ENCODE measurements at regions not wholly inside any gene's neighbourhood (a gene's known extent, or its start where the extent isn't known, plus 50 kb on each side); places are given as distances from the start of the nearest gene placed in this dataset.
"Not testable (repeated sequence)": the region's sequence is repeated elsewhere in the genome, so short reads cannot be mapped to it uniquely, and the experiment has no call there.

DNA sequence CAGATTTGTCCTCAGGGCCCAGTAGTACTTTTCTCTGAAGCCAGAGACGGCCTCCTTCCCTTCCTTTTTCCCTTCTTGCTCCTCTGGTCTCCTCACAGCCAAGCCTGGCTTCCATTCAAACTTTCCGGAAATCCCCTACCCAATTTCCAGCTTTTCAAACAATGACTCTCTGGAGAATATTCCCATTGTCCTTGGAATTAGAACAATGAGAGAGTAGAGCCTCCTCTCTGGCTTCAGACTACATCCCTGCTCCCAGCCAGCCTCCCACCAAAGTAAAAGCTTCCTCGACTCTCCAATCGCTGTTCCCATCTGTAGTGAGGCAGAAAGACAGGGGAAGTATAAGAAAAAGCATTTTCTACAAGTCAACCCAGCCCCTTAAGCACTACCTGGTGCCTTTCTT lies 77.7 kb upstream of the SOX13 start:
- Histone ChIP-seq H3K4me3 (IDR thresholded peaks at IDR 0.05; ENCODE audit: insufficient read depth, low read depth, low read length) (no peak overlapping the region), H3K27ac (no peak overlapping the region), H2AFZ (ENCODE audit: low read depth) (no peak overlapping the region), H4K20me1 (ENCODE audit: insufficient read depth) (no peaks in the 10 kb centered on the region), H3K79me2 (ENCODE audit: insufficient read depth, low read depth) (no peaks in the 10 kb centered on the region), H3K4me2 (no peak overlapping the region), H3K27me3 (ENCODE audit: insufficient read depth, low read depth) (no peaks in the 10 kb centered on the region), H3K4me1 (ENCODE audit: low read depth, poor library complexity, severe bottlenecking) (no peaks in the 10 kb centered on the region), H3K9ac (no peak overlapping the region), H3K36me3 (ENCODE audit: insufficient read depth) (no peaks in the 10 kb centered on the region)
- TF ChIP-seq, protein P1, sequence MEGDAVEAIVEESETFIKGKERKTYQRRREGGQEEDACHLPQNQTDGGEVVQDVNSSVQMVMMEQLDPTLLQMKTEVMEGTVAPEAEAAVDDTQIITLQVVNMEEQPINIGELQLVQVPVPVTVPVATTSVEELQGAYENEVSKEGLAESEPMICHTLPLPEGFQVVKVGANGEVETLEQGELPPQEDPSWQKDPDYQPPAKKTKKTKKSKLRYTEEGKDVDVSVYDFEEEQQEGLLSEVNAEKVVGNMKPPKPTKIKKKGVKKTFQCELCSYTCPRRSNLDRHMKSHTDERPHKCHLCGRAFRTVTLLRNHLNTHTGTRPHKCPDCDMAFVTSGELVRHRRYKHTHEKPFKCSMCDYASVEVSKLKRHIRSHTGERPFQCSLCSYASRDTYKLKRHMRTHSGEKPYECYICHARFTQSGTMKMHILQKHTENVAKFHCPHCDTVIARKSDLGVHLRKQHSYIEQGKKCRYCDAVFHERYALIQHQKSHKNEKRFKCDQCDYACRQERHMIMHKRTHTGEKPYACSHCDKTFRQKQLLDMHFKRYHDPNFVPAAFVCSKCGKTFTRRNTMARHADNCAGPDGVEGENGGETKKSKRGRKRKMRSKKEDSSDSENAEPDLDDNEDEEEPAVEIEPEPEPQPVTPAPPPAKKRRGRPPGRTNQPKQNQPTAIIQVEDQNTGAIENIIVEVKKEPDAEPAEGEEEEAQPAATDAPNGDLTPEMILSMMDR (conservative IDR thresholded peaks at IDR 0.05; ENCODE audit: low read depth, low read length): no peak

DNA sequence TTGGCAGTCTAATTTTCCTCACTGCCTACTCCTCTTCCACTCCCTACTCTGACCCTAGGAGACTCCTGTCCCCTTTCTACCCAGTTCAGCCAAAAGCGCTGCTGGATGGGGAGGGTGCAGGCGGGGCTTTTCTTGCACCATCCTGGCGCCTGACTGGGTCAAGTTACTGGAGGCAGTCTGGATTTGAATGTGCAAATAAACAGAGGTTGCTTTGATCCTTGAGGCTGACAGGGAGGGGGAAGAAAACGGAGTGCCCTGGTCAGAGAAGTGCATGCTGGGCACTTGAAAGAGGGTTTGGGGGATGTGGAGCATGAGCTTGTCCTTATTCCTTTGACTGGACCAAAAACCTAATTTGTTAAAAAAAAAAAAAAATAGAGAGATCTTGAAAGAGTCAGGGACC lies 76.8 kb upstream of the SOX13 start:
- Histone ChIP-seq H3K9ac (no peak overlapping the region), H3K4me3 (IDR thresholded peaks at IDR 0.05; ENCODE audit: insufficient read depth, low read depth, low read length) (no peak overlapping the region), H4K20me1 (ENCODE audit: insufficient read depth) (no peaks in the 10 kb centered on the region), H3K79me2 (ENCODE audit: insufficient read depth, low read depth) (no peaks in the 10 kb centered on the region), H3K27me3 (ENCODE audit: insufficient read depth, low read depth) (no peaks in the 10 kb centered on the region), H3K4me1 (ENCODE audit: low read depth, poor library complexity, severe bottlenecking) (peaks cover 6% of the 10 kb centered on the region), H3K4me2 (no peak overlapping the region), H2AFZ (ENCODE audit: low read depth) (no peak overlapping the region), H3K36me3 (ENCODE audit: insufficient read depth) (no peaks in the 10 kb centered on the region), H3K27ac (no peak overlapping the region)
- TF ChIP-seq, protein P1 (conservative IDR thresholded peaks at IDR 0.05; ENCODE audit: low read depth, low read length): no peak

DNA sequence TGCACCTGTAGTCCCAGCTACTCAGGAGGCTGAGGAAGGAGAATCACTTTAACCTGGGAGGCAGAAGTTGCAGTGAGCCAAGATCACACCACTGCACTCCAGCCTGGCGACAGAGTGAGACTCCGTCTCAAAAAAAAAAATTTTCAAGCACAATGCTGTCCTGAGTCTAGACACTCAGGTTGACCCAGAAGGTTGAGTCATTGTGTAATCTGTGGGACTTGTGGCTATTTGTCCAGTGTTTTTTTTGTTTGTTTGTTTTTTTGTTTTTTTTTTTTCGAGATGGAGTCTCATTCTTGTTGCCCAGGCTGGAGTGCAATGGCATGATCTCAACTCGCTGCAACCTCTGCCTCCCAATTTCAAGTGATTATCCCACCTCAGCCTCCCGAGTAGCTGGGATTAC lies 74.3 kb upstream of the SOX13 start:
- H3K27me3 ChIP-seq (ENCODE audit: insufficient read depth, low read depth); H3K27ac ChIP-seq; H3K79me2 ChIP-seq (ENCODE audit: insufficient read depth, low read depth); H3K36me3 ChIP-seq (ENCODE audit: insufficient read depth); H2AFZ ChIP-seq (ENCODE audit: low read depth); H3K9ac ChIP-seq; H3K4me3 ChIP-seq (IDR thresholded peaks at IDR 0.05; ENCODE audit: insufficient read depth, low read depth, low read length); H4K20me1 ChIP-seq (ENCODE audit: insufficient read depth); H3K4me2 ChIP-seq: not testable (repeated sequence)
- peaks cover 10% of the 10 kb centered on the region for H3K4me1 ChIP-seq (ENCODE audit: low read depth, poor library complexity, severe bottlenecking)

DNA sequence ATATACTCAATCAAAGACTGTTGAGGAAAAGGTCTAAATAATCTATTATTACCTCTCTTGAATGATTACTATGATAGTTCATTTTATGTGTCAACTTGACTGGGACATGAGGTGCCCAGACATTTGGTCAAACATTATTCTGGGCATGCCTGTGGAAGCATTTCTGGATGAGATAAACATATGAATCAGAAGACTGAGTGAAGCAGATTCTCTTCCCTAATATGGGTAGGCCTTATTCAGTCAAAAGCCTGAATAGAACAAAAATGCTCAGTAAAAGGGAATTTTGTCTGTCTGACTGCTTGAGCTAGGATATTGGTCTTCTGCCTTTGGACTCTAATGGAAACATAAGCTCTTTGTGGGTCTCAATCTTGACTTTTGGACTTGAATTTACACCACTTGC lies 73.3 kb upstream of the SOX13 start:
- Histone ChIP-seq H3K27me3 (ENCODE audit: insufficient read depth, low read depth) (no peaks in the 10 kb centered on the region), H3K36me3 (ENCODE audit: insufficient read depth) (no peaks in the 10 kb centered on the region), H4K20me1 (ENCODE audit: insufficient read depth) (no peaks in the 10 kb centered on the region), H2AFZ (ENCODE audit: low read depth) (no peak overlapping the region), H3K9ac (no peak overlapping the region), H3K79me2 (ENCODE audit: insufficient read depth, low read depth) (no peaks in the 10 kb centered on the region), H3K4me2 (no peak overlapping the region), H3K27ac (no peak overlapping the region), H3K4me1 (ENCODE audit: low read depth, poor library complexity, severe bottlenecking) (peaks cover 10% of the 10 kb centered on the region), H3K4me3 (IDR thresholded peaks at IDR 0.05; ENCODE audit: insufficient read depth, low read depth, low read length) (no peak overlapping the region)
- TF ChIP-seq, protein P1 (conservative IDR thresholded peaks at IDR 0.05; ENCODE audit: low read depth, low read length): no peak

DNA sequence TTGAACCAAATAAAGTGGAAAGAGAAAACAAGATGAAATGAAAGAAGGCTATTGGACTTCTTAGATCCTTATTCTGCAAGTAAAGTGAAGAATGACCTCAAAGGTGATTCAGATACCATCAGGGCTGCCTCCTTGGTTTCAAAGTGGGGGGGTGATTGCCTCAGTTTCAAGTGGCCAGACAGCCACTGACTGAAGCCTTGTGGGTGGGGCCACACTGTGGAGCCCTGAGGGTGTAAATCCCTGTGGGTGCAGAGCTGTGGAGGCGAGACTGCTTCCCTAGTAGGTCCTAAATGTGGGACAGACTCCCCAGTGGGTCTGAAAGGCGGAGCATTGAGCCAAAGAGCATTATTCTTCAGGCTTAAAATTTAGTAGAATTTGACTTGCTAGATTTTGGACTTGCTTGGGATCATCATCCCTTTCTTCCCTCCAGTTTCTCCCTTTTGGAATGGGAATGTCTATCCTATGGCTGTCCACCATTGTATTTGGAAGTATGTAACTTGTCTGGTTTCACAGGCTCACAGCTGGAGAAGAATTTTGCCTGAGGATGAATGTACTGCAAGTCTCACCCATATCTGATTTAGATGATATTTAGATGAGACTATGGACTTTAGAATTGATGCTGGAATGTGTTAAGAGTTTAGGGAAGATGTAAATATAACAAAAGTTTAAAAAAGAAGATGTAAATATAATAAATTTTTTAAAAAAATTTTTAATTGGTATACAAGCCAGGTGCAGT lies 71.6 kb upstream of the SOX13 start:
- Histone ChIP-seq H2AFZ (ENCODE audit: low read depth) (peak overlapping the region; percentile 11), H3K27ac (no peak overlapping the region), H3K36me3 (ENCODE audit: insufficient read depth) (no peaks in the 10 kb centered on the region), H3K27me3 (ENCODE audit: insufficient read depth, low read depth) (no peaks in the 10 kb centered on the region), H3K4me2 (peak overlapping the region; percentile 26; the same call in 1 of the 2 replicates), H3K4me1 (ENCODE audit: low read depth, poor library complexity, severe bottlenecking) (peaks cover 10% of the 10 kb centered on the region), H3K79me2 (ENCODE audit: insufficient read depth, low read depth) (no peaks in the 10 kb centered on the region), H4K20me1 (ENCODE audit: insufficient read depth) (no peaks in the 10 kb centered on the region), H3K9ac (no peak overlapping the region), H3K4me3 (IDR thresholded peaks at IDR 0.05; ENCODE audit: insufficient read depth, low read depth, low read length) (no peak overlapping the region)
- TF ChIP-seq, protein P1 (conservative IDR thresholded peaks at IDR 0.05; ENCODE audit: low read depth, low read length): no peak

All from KMS-11 (cell line).